ENCODE measurements at regions not wholly inside any gene's neighbourhood (a gene's known extent, or its start where the extent isn't known, plus 50 kb on each side); places are given as distances from the start of the nearest gene placed in this dataset.

GRCh38 chr11:127259102-127259501, 258.5 kb upstream of the KIRREL3 start:
- no peak overlapping the region for H3K27ac Mint-ChIP-seq
- intact Hi-C loops (cut with micrococcal nuclease): no loop called here
- H3K36me3 ChIP-seq (ENCODE audit: control insufficient read depth in 2 of 3, insufficient read depth in 3 of 3, low read length in 3 of 3): no peaks in the 10 kb centered on the region
- no peak overlapping the region for H3K4me3 ChIP-seq (ENCODE audit: low read length)
- H3K36me3 Mint-ChIP-seq: no peaks in the 10 kb centered on the region
- H3K9me3 ChIP-seq (ENCODE audit: control insufficient read depth in 2 of 3, low read length in 3 of 3): no peaks in the 10 kb centered on the region
- ChIA-PET CTCF (no interaction called here), POLR2A (no interaction called here)
- ATAC-seq: no peak
- no peaks in the 10 kb centered on the region for H3K27me3 ChIP-seq (ENCODE audit: control insufficient read depth in 2 of 2, insufficient read depth in 2 of 2, low read length in 2 of 2)
- H3K4me1 Mint-ChIP-seq: no peaks in the 10 kb centered on the region
- H3K27me3 Mint-ChIP-seq: peaks cover 0 to 14% (median 0%) of the 10 kb centered on the region in 5 donors
- no peak for DNase-seq
- peaks cover 0 to 6% (median 0%) of the 10 kb centered on the region in 11 donors for H3K9me3 Mint-ChIP-seq
- H3K27ac ChIP-seq (ENCODE audit: low read depth, low read length): no peak overlapping the region
- H3K4me3 Mint-ChIP-seq: no peak overlapping the region
- H3K4me1 ChIP-seq (ENCODE audit: control insufficient read depth in 2 of 2, insufficient read depth in 2 of 2, low read length in 2 of 2): no peaks in the 10 kb centered on the region

- DNase-seq: no peak
- Histone ChIP-seq H3K4me1 (ENCODE audit: control insufficient read depth in 2 of 2, insufficient read depth in 2 of 2, low read length in 2 of 2) (no peaks in the 10 kb centered on the region), H3K4me3 (ENCODE audit: low read length) (no peak overlapping the region), H3K27ac (ENCODE audit: low read depth, low read length) (no peak overlapping the region), H3K36me3 (ENCODE audit: control insufficient read depth in 2 of 3, insufficient read depth in 3 of 3, low read length in 3 of 3) (no peaks in the 10 kb centered on the region), H3K27me3 (ENCODE audit: control insufficient read depth in 2 of 2, insufficient read depth in 2 of 2, low read length in 2 of 2) (no peaks in the 10 kb centered on the region), H3K9me3 (ENCODE audit: control insufficient read depth in 2 of 3, low read length in 3 of 3) (no peaks in the 10 kb centered on the region)
- ChIA-PET POLR2A (no interaction called here), CTCF (no interaction called here)
- Mint-ChIP-seq H3K4me1 (no peaks in the 10 kb centered on the region), H3K4me3 (no peak overlapping the region), H3K27ac (no peak overlapping the region), H3K36me3 (no peaks in the 10 kb centered on the region), H3K9me3 (peaks cover 0 to 6% (median 0%) of the 10 kb centered on the region in 11 donors), H3K27me3 (peaks cover 0 to 4% (median 0%) of the 10 kb centered on the region in 5 donors)
- ATAC-seq: no peak
- intact Hi-C loops (cut with micrococcal nuclease): no loop called here
Observed at GRCh38 chr11:127255209-127255608, 254.6 kb upstream of the KIRREL3 start.

GRCh38 chr11:127252321-127252720, 251.8 kb upstream of the KIRREL3 start:
- no peak overlapping the region for H3K4me3 Mint-ChIP-seq
- ATAC-seq (no peak), DNase-seq (no peak)
- Histone ChIP-seq H3K36me3 (ENCODE audit: control insufficient read depth in 2 of 3, insufficient read depth in 3 of 3, low read length in 3 of 3) (no peaks in the 10 kb centered on the region), H3K4me3 (ENCODE audit: low read length) (no peak overlapping the region), H3K27ac (ENCODE audit: low read depth, low read length) (no peak overlapping the region), H3K4me1 (ENCODE audit: control insufficient read depth in 2 of 2, insufficient read depth in 2 of 2, low read length in 2 of 2) (no peaks in the 10 kb centered on the region), H3K9me3 (ENCODE audit: control insufficient read depth in 2 of 3, low read length in 3 of 3) (no peaks in the 10 kb centered on the region), H3K27me3 (ENCODE audit: control insufficient read depth in 2 of 2, insufficient read depth in 2 of 2, low read length in 2 of 2) (no peaks in the 10 kb centered on the region)
- H3K36me3 Mint-ChIP-seq: no peaks in the 10 kb centered on the region
- intact Hi-C loops (cut with micrococcal nuclease): no loop called here
- H3K27ac Mint-ChIP-seq: no peak overlapping the region
- H3K9me3 Mint-ChIP-seq: peaks cover 0 to 4% (median 0%) of the 10 kb centered on the region in 11 donors
- ChIA-PET CTCF (no interaction called here), POLR2A (no interaction called here)
- H3K27me3 Mint-ChIP-seq: peaks cover 0 to 4% (median 0%) of the 10 kb centered on the region in 5 donors
- no peaks in the 10 kb centered on the region for H3K4me1 Mint-ChIP-seq

- Histone ChIP-seq H3K9me3 (ENCODE audit: control insufficient read depth in 2 of 3, low read length in 3 of 3) (no peaks in the 10 kb centered on the region), H3K4me3 (ENCODE audit: low read length) (no peak overlapping the region), H3K36me3 (ENCODE audit: control insufficient read depth in 2 of 3, insufficient read depth in 3 of 3, low read length in 3 of 3) (no peaks in the 10 kb centered on the region), H3K4me1 (ENCODE audit: control insufficient read depth in 2 of 2, insufficient read depth in 2 of 2, low read length in 2 of 2) (no peaks in the 10 kb centered on the region), H3K27ac (ENCODE audit: low read depth, low read length) (no peak overlapping the region), H3K27me3 (ENCODE audit: control insufficient read depth in 2 of 2, insufficient read depth in 2 of 2, low read length in 2 of 2) (no peaks in the 10 kb centered on the region)
- Mint-ChIP-seq H3K4me3 (no peak overlapping the region), H3K27ac (no peak overlapping the region), H3K9me3 (peaks cover 0 to 8% (median 0%) of the 10 kb centered on the region in 11 donors), H3K36me3 (no peaks in the 10 kb centered on the region), H3K27me3 (peaks cover 0 to 8% (median 0%) of the 10 kb centered on the region in 5 donors), H3K4me1 (no peaks in the 10 kb centered on the region)
- CTCF ChIA-PET: no interaction called here
- ATAC-seq (no peak), DNase-seq (no peak)
- intact Hi-C loops (cut with micrococcal nuclease): no loop called here
- POLR2A ChIA-PET: no interaction called here
Observed at GRCh38 chr11:127249576-127249975, 249.0 kb upstream of the KIRREL3 start.

- Mint-ChIP-seq H3K4me3 (no peak overlapping the region), H3K27me3 (peaks cover 0 to 8% (median 0%) of the 10 kb centered on the region in 5 donors), H3K36me3 (no peaks in the 10 kb centered on the region), H3K4me1 (no peaks in the 10 kb centered on the region), H3K27ac (no peak overlapping the region), H3K9me3 (peaks cover 0 to 8% (median 0%) of the 10 kb centered on the region in 11 donors)
- ChIA-PET POLR2A (no interaction called here), CTCF (no interaction called here)
- Histone ChIP-seq H3K9me3 (ENCODE audit: control insufficient read depth in 2 of 3, low read length in 3 of 3) (no peaks in the 10 kb centered on the region), H3K27me3 (ENCODE audit: control insufficient read depth in 2 of 2, insufficient read depth in 2 of 2, low read length in 2 of 2) (no peaks in the 10 kb centered on the region), H3K36me3 (ENCODE audit: control insufficient read depth in 2 of 3, insufficient read depth in 3 of 3, low read length in 3 of 3) (no peaks in the 10 kb centered on the region), H3K4me3 (ENCODE audit: low read length) (no peak overlapping the region), H3K27ac (ENCODE audit: low read depth, low read length) (no peak overlapping the region), H3K4me1 (ENCODE audit: control insufficient read depth in 2 of 2, insufficient read depth in 2 of 2, low read length in 2 of 2) (no peaks in the 10 kb centered on the region)
- no peak for ATAC-seq
- DNase-seq: no peak
- intact Hi-C loops (cut with micrococcal nuclease): no loop called here
Observed at GRCh38 chr11:127248476-127248875, 247.9 kb upstream of the KIRREL3 start.

GRCh38 chr11:127247261-127247851, 246.8 kb upstream of the KIRREL3 start:
- intact Hi-C loops (cut with micrococcal nuclease): no loop called here
- H3K9me3 Mint-ChIP-seq: peaks cover 0 to 8% (median 0%) of the 10 kb centered on the region in 11 donors
- no peaks in the 10 kb centered on the region for H3K9me3 ChIP-seq (ENCODE audit: control insufficient read depth in 2 of 3, low read length in 3 of 3)
- H3K27me3 Mint-ChIP-seq: peaks cover 0 to 5% (median 0%) of the 10 kb centered on the region in 5 donors
- no peaks in the 10 kb centered on the region for H3K36me3 ChIP-seq (ENCODE audit: control insufficient read depth in 2 of 3, insufficient read depth in 3 of 3, low read length in 3 of 3)
- H3K4me3 Mint-ChIP-seq: no peak overlapping the region
- H3K36me3 Mint-ChIP-seq: no peaks in the 10 kb centered on the region
- DNase-seq: no peak
- H3K27ac ChIP-seq (ENCODE audit: low read depth, low read length): no peak overlapping the region
- no peak for ATAC-seq
- H3K27me3 ChIP-seq (ENCODE audit: control insufficient read depth in 2 of 2, insufficient read depth in 2 of 2, low read length in 2 of 2): no peaks in the 10 kb centered on the region
- no peaks in the 10 kb centered on the region for H3K4me1 ChIP-seq (ENCODE audit: control insufficient read depth in 2 of 2, insufficient read depth in 2 of 2, low read length in 2 of 2)
- no peak overlapping the region for H3K27ac Mint-ChIP-seq
- ChIA-PET CTCF (no interaction called here), POLR2A (no interaction called here)
- no peaks in the 10 kb centered on the region for H3K4me1 Mint-ChIP-seq
- H3K4me3 ChIP-seq (ENCODE audit: low read length): no peak overlapping the region

GRCh38 chr11:127242676-127243075, 242.1 kb upstream of the KIRREL3 start:
- Mint-ChIP-seq H3K36me3 (no peaks in the 10 kb centered on the region), H3K9me3 (peaks cover 0 to 4% (median 0%) of the 10 kb centered on the region in 11 donors), H3K4me1 (no peaks in the 10 kb centered on the region), H3K27me3 (peaks cover 0 to 5% (median 0%) of the 10 kb centered on the region in 5 donors), H3K4me3 (no peak overlapping the region), H3K27ac (no peak overlapping the region)
- no peaks in the 10 kb centered on the region for H3K4me1 ChIP-seq (ENCODE audit: control insufficient read depth in 2 of 2, insufficient read depth in 2 of 2, low read length in 2 of 2)
- H3K4me3 ChIP-seq (ENCODE audit: low read length): no peak overlapping the region
- H3K9me3 ChIP-seq (ENCODE audit: control insufficient read depth in 2 of 3, low read length in 3 of 3): no peaks in the 10 kb centered on the region
- POLR2A ChIA-PET: no interaction called here
- no peaks in the 10 kb centered on the region for H3K36me3 ChIP-seq (ENCODE audit: control insufficient read depth in 2 of 3, insufficient read depth in 3 of 3, low read length in 3 of 3)
- CTCF ChIA-PET: no interaction called here
- ATAC-seq (no peak), DNase-seq (no peak)
- intact Hi-C loops (cut with micrococcal nuclease): no loop called here
- H3K27ac ChIP-seq (ENCODE audit: low read depth, low read length): no peak overlapping the region
- no peaks in the 10 kb centered on the region for H3K27me3 ChIP-seq (ENCODE audit: control insufficient read depth in 2 of 2, insufficient read depth in 2 of 2, low read length in 2 of 2)

Measured in naive thymus-derived CD4-positive, alpha-beta T cell (primary cell).